Cardiac fibroblast (primary cell): ENCODE measurements at regions not wholly inside any gene's neighbourhood (a gene's known extent, or its start where the extent isn't known, plus 50 kb on each side); places are given as distances from the start of the nearest gene placed in this dataset.

Experiments used
- DNase-seq, 2 donors: peaks; one replicate each; pipeline versions ENCODE4 v3.0.0 to v3.0.0-alpha.2; 2010; ENCODE audit warnings: low read depth in 2 of 2
- H3K4me3 ChIP-seq, 2 donors: replicated peaks in 1 of 2; 1 replicate in 1 of 2; 2 replicates in 1 of 2; pipeline ENCODE4 v1.5.1; 2011; ENCODE audit warnings: low read depth in 2 of 2, low read length in 2 of 2, mild to moderate bottlenecking in 2 of 2, moderate library complexity in 1 of 2
- CTCF ChIP-seq: IDR thresholded peaks from one replicate; pipeline ENCODE4 v1.5.1; 2011; ENCODE audit warnings: low read depth, mild to moderate bottlenecking, low read length, inconsistent platforms

- no peak for TF ChIP-seq CTCF
- peak in 1 of 2 donors; percentile 61 for DNase-seq
- H3K4me3 ChIP-seq, result no peak overlapping the region
Observed at GRCh38 chr4:126888968-126889367, 743.8 kb upstream of the INTU start.

GRCh38 chr4:126890383-126890782 lies 742.4 kb upstream of the INTU start:
- no peak for TF ChIP-seq CTCF
- no peak overlapping the region for H3K4me3 ChIP-seq
- no peak for DNase-seq

- H3K4me3 ChIP-seq, result no peak overlapping the region
- no peak for TF ChIP-seq CTCF
- DNase-seq, result peak in 1 of 2 donors; percentile 4
Observed at GRCh38 chr4:126890994-126891393, 741.8 kb upstream of the INTU start.

GRCh38 chr4:126894963-126895362 lies 737.8 kb upstream of the INTU start:
- H3K4me3 ChIP-seq, result no peak overlapping the region
- TF ChIP-seq CTCF, result no peak
- no peak for DNase-seq

- no peak overlapping the region for H3K4me3 ChIP-seq
- no peak for DNase-seq
- TF ChIP-seq CTCF, result no peak
Observed at GRCh38 chr4:126895988-126896570, 736.7 kb upstream of the INTU start.

GRCh38 chr4:126897038-126897437 lies 735.7 kb upstream of the INTU start:
- DNase-seq, result no peak
- H3K4me3 ChIP-seq, result no peak overlapping the region
- TF ChIP-seq CTCF, result no peak

GRCh38 chr4:126898815-126899214 lies 733.9 kb upstream of the INTU start:
- H3K4me3 ChIP-seq, result no peak overlapping the region
- no peak for TF ChIP-seq CTCF
- no peak for DNase-seq
